NCI-H2227 (cell line): ENCODE measurements at regions not wholly inside any gene's neighbourhood (a gene's known extent, or its start where the extent isn't known, plus 50 kb on each side); places are given as distances from the start of the nearest gene placed in this dataset.
A peak's percentile ranks its signal among the peaks of the same experiment; 100 is the strongest.

Source experiments
- DNase-seq: peaks from one replicate; lab custom pipeline; 2025; ENCODE audit not compliant: unreplicated experiment; lab: John Stamatoyannopoulos, UW

DNA sequence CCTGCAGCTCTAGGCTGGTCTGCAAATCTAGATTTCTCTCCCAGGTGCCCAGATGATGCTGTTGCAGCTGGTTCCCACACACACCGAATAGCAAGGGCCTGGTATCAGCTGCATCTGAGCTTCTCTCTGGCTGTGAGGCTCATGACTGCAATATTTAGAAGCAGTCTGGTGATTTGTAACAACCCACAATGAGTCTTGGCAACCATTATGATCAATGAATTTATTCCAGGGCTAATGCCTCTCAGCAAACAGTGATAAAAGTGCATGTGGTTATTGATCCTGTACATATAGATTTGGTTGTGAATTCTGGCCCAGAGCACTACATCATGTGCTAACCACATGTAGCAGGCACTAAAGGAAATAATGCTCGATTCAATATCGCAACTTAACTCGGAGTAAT, 114.3 kb downstream of the ASCL4 start:
- DNase-seq, result no peak

DNA sequence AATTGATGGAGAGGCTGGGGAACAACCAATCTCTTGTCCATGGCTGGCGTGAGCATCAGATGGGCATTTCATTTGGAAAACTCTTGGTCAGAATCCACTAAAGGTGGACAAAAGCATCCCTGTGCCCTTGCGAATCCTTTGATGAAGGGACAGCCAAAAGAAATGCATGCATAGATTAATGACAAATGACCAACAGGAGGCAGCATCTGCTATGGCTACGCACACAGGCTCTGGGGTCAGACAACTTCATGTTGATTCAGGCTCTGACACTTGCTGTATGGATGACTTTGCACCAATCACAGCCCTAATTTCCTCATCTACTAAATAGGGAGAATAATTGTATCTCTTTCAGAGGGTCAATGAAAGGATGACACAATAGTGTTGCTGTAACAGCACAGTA, 117.5 kb downstream of the ASCL4 start:
- DNase-seq, result no peak

DNA sequence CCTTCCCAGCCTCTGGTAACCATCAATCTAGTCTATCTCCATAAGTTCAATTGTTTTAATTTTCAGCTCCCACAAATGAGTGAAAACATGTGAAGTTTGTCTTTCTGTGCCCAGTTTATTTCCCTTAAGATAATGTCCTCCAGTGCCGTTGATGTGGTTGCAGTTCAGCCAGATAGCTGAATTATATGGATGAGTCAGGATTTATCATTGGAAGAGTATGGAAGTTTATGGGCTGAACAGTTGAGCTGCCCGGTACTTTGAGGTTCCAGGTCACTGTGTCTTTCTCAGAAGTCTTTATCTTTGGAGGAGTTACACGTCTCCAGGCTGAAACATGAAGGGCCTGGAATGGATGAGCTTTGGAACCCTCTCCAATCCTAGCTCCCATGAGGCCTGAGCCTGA, 120.1 kb downstream of the ASCL4 start:
- no peak for DNase-seq

DNA sequence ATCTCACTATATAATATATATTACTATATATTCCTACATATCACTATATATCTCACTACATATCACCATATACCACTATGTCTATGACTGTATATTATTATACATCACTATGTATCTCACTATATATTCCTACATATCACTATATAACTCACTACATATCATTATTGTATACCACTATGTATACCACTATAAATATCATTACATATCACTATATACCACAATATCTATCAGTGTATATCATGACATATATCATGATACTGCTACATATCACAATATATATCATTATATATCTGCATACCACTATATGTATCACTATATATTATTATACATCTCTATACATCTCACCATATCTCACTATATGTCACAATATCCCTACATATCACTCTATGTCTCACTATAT, 121.5 kb downstream of the ASCL4 start:
- DNase-seq, result no peak

DNA sequence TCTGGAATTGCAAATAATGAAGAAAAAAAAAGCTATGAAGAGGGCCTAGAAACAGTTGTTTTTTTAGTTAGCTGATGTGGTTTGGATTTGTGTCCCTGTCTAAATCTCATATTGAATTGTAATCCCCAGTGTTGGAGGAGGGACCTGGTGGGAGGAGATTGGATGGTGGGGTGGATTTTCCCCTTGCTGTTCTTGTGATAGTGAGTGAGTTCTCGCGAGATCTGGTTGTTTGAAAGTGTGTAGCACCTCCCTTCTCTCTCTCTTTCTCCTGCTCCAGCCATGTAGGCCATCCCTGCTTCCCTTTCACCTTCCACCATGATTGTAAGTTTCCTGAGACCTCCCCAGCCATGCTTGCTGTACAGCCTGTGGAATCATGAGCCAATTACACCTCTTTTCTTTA, 126.1 kb downstream of the ASCL4 start:
- no peak for DNase-seq

DNA sequence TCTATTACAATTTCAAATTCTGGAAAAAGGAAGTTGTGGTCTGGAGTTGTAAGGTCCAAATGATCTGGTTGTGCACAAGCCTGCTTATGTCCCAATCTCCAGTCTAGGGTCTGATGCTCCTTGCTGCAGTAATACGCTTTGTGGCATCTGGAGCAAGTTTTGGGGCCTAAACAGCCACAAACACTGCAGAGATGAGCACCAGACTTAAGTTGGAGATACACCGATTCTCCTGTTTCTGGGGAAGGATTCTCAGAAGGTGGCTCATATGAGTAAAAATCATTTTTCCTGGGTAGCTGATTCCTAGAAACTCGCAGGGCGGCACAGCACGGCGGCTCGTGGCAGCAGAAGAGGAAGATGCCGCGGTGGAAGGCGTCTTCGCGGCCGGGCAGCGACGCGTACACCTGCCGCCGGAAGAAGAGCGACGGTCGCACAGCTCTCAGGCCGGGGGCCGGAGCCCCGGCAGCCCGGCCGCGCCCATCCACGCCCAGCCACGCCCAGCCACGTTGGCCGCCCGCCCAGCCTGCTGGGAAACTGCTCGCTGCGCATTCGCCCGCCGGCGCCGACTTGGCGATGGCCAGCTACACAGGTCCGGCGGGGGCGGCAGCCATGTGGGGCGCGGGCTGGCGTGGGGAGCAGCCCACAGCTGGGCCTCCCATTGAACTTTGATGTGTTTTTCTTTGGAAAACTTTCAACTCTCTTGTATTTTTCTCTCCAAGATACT, 129.0 kb downstream of the ASCL4 start:
- peak; percentile 94 for DNase-seq

GRCh38 chr12:107906707-107907106, 132.2 kb downstream of the ASCL4 start:
- no peak for DNase-seq

DNA sequence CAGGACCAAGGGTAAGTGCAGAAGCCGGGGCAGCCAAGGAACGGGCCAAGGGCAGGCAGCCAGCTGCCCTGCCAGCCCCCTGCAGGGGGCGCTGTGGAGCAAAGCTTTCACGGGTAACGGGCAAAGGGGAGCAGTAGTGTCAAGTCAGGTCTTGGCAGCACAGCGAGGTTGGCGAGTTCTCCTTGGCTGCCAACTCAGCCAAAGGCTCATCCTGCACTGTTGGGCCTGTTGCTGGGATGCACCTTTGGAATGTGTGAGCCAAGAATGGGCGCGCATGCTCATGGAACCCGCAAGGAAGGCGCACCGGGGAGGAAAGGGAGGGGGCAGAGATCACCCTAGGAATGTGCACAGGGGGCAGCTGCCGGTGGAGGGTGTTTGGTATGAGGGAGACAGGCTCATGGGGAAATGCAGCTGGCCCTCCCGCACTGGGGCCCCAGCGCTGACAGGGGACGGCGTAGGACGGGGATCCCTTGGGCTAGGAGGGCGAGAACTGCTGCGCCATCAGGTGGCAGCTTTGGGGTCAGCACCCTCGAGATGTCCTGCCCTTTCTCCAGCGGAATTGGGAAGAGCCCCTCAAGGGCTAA, 138.0 kb downstream of the ASCL4 start:
- peak; percentile 36 for DNase-seq

GRCh38 chr12:107914460-107914977, 140.0 kb downstream of the ASCL4 start:
- no peak for DNase-seq

- peak; percentile 68 for DNase-seq
These were observed 143.7 kb downstream of the ASCL4 start for GRCh38 chr12:107917912-107918800.

DNA sequence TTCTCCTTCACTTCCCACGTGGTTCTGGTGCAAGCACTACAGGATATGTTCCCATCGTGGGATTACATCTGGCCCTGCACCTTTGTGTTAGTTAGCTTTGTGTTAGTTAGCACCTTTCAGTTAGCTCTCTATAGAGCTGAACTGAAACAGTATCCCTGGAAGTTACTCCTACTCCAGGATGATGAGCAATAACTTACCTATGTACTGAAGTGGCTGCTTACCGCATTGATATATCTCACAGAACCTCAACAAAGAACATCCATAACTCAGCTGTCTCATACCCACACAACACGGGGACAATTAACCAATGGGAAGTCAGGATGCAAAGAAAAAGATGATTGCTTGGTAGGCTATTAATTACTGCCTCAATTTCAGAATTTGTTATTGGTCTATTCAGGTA, 146.6 kb downstream of the ASCL4 start:
- no peak for DNase-seq

GRCh38 chr12:107925125-107925524, 150.6 kb downstream of the ASCL4 start:
- DNase-seq, result no peak

DNA sequence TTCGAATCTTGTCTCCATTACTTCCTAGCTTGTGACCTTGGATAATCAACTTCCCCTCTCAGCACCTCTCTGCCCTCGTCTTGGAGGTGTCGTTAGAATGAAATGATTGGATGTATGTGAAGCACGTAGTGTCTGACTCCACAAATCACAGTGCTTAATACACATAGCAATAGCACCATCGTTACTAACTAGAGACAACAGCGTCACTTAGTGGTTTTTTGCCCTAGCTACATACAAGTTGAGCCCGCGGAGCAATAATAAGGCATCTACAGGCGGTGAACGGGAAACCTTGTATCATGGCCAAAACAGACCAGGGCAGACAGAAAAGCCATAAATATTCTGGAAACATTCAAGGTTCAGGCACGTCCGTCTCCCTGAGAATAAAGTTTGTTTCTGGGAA, 154.9 kb downstream of the ASCL4 start:
- peak; percentile 86 for DNase-seq

GRCh38 chr12:107931761-107932160, 157.3 kb downstream of the ASCL4 start:
- no peak for DNase-seq

- DNase-seq, result no peak
These were observed 163.9 kb downstream of the ASCL4 start for GRCh38 chr12:107938446-107938845.

DNA sequence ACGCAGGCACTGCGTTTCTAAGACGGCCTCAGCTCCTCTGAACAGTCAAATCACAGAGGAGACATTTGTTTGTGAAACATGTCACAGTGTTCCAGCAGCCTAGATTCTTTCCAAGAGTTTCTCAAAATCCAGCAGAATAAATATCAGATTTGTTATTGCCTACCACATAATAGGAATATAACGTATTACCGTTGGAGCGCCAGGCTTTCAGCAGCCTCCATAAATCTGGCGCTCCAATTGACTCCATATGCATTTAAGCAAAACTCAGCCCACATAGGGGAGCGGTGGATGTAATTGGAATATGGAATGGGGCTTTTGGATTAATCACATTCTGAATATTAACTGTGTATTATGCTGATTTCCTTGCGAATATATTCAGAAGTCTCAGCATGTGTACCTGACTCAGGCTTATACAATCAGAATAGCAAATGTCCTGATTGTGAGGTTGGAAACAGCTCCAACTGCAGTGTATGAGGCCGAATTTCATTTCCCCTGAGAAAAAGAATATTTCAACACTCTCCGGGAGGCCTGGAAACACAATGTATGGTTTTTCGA, 174.0 kb downstream of the ASCL4 start:
- no peak for DNase-seq

GRCh38 chr12:107951024-107951423, 176.5 kb downstream of the ASCL4 start:
- no peak for DNase-seq

DNA sequence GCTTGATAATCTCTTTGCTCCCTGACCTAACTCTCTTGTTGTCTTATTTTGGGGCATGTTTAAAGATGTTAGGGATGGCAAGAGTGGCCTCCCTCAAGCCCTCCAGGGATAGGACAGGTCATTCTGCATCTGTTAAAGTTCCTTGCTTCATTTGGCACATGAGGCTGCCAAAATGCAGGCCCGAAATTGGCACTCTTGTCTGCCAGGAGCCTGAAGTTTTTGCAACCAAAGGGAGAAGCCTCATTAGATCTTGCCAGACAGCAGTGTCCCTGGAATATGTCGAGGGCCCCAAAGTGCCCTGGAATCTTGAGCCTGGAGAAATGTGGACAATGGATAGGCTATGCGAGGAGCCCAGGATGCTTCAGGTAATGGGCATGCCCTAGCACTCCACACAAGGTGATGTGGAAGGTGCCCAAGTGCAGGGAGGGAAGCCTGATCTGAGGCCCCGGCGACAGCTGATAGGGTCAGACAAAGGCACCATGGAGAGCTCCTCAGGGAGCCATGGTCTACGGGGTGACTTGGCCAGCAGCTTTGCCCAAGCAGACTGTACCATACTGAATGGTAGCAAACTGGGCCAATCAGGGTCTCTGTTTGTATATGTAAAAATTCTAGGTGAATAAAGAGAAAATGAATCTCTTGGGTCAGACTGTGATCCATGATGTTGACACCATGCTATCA, 173.0 kb upstream of the WSCD2 start:
- no peak for DNase-seq

- DNase-seq, result no peak
These were observed 171.6 kb upstream of the WSCD2 start for GRCh38 chr12:107957459-107957858.

GRCh38 chr12:107963635-107964034, 165.5 kb upstream of the WSCD2 start:
- no peak for DNase-seq

DNA sequence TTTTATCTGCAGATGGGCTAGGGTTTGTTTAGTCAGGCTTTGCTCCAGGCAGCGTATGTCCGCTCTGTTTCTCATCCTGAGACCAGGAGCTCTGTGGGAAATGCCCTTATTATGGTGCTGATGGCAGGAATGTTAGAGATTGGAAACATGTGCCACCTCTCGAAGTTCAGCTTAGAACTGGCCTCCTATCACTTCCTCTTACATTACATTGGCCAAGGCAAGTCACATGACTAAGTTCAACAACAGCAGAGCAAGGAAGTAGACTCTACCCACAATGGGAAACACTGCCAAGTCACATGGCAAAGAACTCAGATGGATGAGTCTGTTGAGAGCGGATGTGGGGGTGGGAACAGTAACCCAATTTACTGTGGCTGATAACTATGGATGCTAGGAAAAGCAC, 161.9 kb upstream of the WSCD2 start:
- DNase-seq, result peak; percentile 89
